ENCODE measurements at regions not wholly inside any gene's neighbourhood (a gene's known extent, or its start where the extent isn't known, plus 50 kb on each side); places are given as distances from the start of the nearest gene placed in this dataset.

DNA sequence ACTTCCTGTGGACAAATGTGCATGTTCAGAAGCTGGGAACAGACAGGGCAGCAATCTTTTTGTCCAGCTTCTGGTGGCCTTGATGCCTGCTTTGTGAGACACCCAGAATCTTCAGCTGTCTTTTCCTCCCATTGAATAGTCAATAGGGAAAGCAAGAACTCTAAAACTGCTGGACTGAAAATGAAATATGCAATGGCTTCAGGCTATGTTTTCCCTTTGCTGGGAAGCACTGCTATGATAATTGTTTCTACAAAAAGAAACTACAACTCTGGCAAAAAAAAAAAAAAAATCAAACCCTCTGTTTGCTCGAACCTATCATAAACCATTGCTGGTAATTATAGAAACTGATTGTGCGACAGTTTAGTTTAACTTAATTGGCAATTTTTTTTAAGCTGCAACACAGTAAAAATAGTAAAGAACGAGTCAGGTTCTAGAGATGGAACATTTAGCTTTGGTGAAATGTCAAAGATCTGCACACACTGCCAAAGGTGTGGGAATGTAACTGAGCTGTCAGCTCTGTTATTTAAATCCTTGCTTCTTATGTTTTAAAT lies 79.1 kb upstream of the NEUROD6 start:
- no peak for DNase-seq (ENCODE audit: low spot score)
- Histone ChIP-seq H3K36me3 (ENCODE audit: control insufficient read depth in 4 of 4, insufficient read depth in 3 of 4, low read depth in 1 of 4, low read length in 3 of 4) (no peaks in the 10 kb centered on the region), H3K4me1 (ENCODE audit: control insufficient read depth in 4 of 4, insufficient read depth in 4 of 4, low read length in 3 of 4) (no peaks in the 10 kb centered on the region), H3K27me3 (ENCODE audit: control insufficient read depth in 4 of 4, insufficient read depth in 4 of 4, low read length in 3 of 4) (no peaks in the 10 kb centered on the region), H3K4me3 (ENCODE audit: low read depth in 1 of 3, low read length in 3 of 3) (no peak overlapping the region), H3K27ac (ENCODE audit: low read depth in 1 of 2, low read length in 2 of 2) (no peak overlapping the region), H3K9me3 (ENCODE audit: control insufficient read depth in 4 of 4, low read length in 3 of 4) (no peaks in the 10 kb centered on the region), H3K9ac (ENCODE audit: low read depth in 1 of 2, low read length in 2 of 2) (no peak overlapping the region)
- WGBS: 62% methylated on average over 3 of the region's 3 CpGs
- TF ChIP-seq EGR1 (IDR thresholded peaks at IDR 0.05; ENCODE audit: low read depth in 2 of 2) (no peak), NR2F2 (IDR thresholded peaks at IDR 0.05) (no peak), HNF4G (IDR thresholded peaks at IDR 0.05) (no peak), RAD21 (IDR thresholded peaks at IDR 0.05) (no peak), SP1 (IDR thresholded peaks at IDR 0.05) (no peak), HNF4A (conservative IDR thresholded peaks at IDR 0.05) (no peak), RXRA (IDR thresholded peaks at IDR 0.05) (no peak), GABPA (IDR thresholded peaks at IDR 0.05 in 1 of 2, conservative IDR thresholded peaks at IDR 0.05 in 1 of 2) (no peak), FOXA2 (IDR thresholded peaks at IDR 0.05) (no peak)
- TF ChIP-seq, protein P1, sequence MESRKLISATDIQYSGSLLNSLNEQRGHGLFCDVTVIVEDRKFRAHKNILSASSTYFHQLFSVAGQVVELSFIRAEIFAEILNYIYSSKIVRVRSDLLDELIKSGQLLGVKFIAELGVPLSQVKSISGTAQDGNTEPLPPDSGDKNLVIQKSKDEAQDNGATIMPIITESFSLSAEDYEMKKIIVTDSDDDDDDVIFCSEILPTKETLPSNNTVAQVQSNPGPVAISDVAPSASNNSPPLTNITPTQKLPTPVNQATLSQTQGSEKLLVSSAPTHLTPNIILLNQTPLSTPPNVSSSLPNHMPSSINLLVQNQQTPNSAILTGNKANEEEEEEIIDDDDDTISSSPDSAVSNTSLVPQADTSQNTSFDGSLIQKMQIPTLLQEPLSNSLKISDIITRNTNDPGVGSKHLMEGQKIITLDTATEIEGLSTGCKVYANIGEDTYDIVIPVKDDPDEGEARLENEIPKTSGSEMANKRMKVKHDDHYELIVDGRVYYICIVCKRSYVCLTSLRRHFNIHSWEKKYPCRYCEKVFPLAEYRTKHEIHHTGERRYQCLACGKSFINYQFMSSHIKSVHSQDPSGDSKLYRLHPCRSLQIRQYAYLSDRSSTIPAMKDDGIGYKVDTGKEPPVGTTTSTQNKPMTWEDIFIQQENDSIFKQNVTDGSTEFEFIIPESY (IDR thresholded peaks at IDR 0.05): no peak
- TF ChIP-seq, protein P2, sequence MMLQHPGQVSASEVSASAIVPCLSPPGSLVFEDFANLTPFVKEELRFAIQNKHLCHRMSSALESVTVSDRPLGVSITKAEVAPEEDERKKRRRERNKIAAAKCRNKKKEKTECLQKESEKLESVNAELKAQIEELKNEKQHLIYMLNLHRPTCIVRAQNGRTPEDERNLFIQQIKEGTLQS (IDR thresholded peaks at IDR 0.05): no peak
- TF ChIP-seq, protein P3, sequence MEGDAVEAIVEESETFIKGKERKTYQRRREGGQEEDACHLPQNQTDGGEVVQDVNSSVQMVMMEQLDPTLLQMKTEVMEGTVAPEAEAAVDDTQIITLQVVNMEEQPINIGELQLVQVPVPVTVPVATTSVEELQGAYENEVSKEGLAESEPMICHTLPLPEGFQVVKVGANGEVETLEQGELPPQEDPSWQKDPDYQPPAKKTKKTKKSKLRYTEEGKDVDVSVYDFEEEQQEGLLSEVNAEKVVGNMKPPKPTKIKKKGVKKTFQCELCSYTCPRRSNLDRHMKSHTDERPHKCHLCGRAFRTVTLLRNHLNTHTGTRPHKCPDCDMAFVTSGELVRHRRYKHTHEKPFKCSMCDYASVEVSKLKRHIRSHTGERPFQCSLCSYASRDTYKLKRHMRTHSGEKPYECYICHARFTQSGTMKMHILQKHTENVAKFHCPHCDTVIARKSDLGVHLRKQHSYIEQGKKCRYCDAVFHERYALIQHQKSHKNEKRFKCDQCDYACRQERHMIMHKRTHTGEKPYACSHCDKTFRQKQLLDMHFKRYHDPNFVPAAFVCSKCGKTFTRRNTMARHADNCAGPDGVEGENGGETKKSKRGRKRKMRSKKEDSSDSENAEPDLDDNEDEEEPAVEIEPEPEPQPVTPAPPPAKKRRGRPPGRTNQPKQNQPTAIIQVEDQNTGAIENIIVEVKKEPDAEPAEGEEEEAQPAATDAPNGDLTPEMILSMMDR (IDR thresholded peaks at IDR 0.05; ENCODE audit: low read depth, low read length, missing input control): no peak
- TF ChIP-seq, protein P4, sequence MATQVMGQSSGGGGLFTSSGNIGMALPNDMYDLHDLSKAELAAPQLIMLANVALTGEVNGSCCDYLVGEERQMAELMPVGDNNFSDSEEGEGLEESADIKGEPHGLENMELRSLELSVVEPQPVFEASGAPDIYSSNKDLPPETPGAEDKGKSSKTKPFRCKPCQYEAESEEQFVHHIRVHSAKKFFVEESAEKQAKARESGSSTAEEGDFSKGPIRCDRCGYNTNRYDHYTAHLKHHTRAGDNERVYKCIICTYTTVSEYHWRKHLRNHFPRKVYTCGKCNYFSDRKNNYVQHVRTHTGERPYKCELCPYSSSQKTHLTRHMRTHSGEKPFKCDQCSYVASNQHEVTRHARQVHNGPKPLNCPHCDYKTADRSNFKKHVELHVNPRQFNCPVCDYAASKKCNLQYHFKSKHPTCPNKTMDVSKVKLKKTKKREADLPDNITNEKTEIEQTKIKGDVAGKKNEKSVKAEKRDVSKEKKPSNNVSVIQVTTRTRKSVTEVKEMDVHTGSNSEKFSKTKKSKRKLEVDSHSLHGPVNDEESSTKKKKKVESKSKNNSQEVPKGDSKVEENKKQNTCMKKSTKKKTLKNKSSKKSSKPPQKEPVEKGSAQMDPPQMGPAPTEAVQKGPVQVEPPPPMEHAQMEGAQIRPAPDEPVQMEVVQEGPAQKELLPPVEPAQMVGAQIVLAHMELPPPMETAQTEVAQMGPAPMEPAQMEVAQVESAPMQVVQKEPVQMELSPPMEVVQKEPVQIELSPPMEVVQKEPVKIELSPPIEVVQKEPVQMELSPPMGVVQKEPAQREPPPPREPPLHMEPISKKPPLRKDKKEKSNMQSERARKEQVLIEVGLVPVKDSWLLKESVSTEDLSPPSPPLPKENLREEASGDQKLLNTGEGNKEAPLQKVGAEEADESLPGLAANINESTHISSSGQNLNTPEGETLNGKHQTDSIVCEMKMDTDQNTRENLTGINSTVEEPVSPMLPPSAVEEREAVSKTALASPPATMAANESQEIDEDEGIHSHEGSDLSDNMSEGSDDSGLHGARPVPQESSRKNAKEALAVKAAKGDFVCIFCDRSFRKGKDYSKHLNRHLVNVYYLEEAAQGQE (IDR thresholded peaks at IDR 0.05): no peak
- TF ChIP-seq, protein P5, sequence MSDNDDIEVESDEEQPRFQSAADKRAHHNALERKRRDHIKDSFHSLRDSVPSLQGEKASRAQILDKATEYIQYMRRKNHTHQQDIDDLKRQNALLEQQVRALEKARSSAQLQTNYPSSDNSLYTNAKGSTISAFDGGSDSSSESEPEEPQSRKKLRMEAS (IDR thresholded peaks at IDR 0.05): no peak

DNA sequence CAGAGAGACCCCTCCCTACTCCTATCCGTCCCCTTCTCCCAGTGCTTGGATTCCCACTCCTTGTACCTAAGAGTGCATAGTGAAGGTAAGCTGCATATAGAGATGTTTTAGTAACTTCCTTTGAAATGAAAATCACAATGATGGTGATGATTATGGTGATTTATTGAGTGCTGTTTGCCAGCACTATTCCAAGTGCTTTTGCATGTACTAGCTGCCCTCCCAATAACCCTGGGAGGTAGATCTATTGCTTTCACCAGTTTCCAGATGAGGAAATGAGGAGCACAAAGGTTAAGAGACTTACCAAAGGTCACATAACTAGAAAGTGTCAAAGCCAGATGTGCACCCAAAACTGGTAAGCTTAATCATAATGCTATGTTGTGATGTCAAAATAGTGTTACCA lies 80.4 kb upstream of the NEUROD6 start:
- H3K36me3 ChIP-seq (ENCODE audit: control insufficient read depth in 4 of 4, insufficient read depth in 3 of 4, low read depth in 1 of 4, low read length in 3 of 4): no peaks in the 10 kb centered on the region
- H3K4me1 ChIP-seq (ENCODE audit: control insufficient read depth in 4 of 4, insufficient read depth in 4 of 4, low read length in 3 of 4): no peaks in the 10 kb centered on the region
- no peak overlapping the region for H3K9ac ChIP-seq (ENCODE audit: low read depth in 1 of 2, low read length in 2 of 2)
- H3K4me3 ChIP-seq (ENCODE audit: low read depth in 1 of 3, low read length in 3 of 3): no peak overlapping the region
- no peak for DNase-seq (ENCODE audit: low spot score)
- H3K27ac ChIP-seq (ENCODE audit: low read depth in 1 of 2, low read length in 2 of 2): no peak overlapping the region
- TF ChIP-seq, protein P5 (IDR thresholded peaks at IDR 0.05): no peak
- TF ChIP-seq RAD21 (IDR thresholded peaks at IDR 0.05) (no peak), FOXA1 (IDR thresholded peaks at IDR 0.05) (no peak), RXRA (IDR thresholded peaks at IDR 0.05) (no peak), HNF4G (IDR thresholded peaks at IDR 0.05) (no peak), HNF4A (conservative IDR thresholded peaks at IDR 0.05) (no peak)
- TF ChIP-seq, protein P4 (IDR thresholded peaks at IDR 0.05): no peak
- no peaks in the 10 kb centered on the region for H3K27me3 ChIP-seq (ENCODE audit: control insufficient read depth in 4 of 4, insufficient read depth in 4 of 4, low read length in 3 of 4)
- 65% methylated on average over 1 of the region's 1 CpG for WGBS
- no peaks in the 10 kb centered on the region for H3K9me3 ChIP-seq (ENCODE audit: control insufficient read depth in 4 of 4, low read length in 3 of 4)

Data from liver (tissue), 8 donors.